ENCODE measurements at regions not wholly inside any gene's neighbourhood (a gene's known extent, or its start where the extent isn't known, plus 50 kb on each side); places are given as distances from the start of the nearest gene placed in this dataset.
A peak's percentile ranks its signal among the peaks of the same experiment; 100 is the strongest.

DNA sequence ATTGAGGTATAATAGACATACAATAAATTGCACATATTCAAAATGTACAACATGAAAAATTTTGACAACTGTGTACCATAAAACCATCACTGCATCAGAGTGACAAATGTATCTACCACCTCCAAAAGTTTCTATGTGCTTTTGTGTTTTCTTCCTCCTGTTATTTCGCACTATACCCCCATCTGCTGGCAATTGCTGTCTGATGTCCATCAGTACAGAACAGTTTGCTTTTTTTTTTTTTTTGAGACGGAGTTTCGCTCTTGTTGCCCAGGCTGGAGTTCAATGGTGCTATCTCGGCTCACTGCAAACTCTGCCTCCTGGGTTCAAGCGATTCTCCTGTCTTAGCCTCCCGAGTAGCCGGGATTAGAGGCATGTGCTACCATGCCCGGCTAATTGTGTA is 154.3 kb upstream of the GIMD1 start:
- DNase-seq (no peak), ATAC-seq (ENCODE audit: low FRiP score) (no peak)
- intact Hi-C loops (cut with DNase I), result no loop called here
- no peaks in the 10 kb centered on the region for H3K9me3 ChIP-seq (ENCODE audit: control insufficient read depth, low read length)
- no peaks in the 10 kb centered on the region for H3K4me1 ChIP-seq (ENCODE audit: control insufficient read depth in 1 of 2, insufficient read depth in 2 of 2, low read length in 2 of 2)
- no peak overlapping the region for H3K27ac ChIP-seq (ENCODE audit: low read depth in 1 of 2, low read length in 2 of 2)
- WGBS, 2 donors, result 93 to 97% methylated on average over 8 of the region's 8 CpGs
- H3K27me3 ChIP-seq (ENCODE audit: control insufficient read depth in 1 of 2, insufficient read depth in 2 of 2, low read length in 1 of 2), result no peaks in the 10 kb centered on the region
- H3K36me3 ChIP-seq (ENCODE audit: control insufficient read depth in 1 of 2, insufficient read depth in 2 of 2, low read length in 1 of 2), result no peaks in the 10 kb centered on the region
- H3K4me3 ChIP-seq (ENCODE audit: low read length in 2 of 2), result no peak overlapping the region

DNA sequence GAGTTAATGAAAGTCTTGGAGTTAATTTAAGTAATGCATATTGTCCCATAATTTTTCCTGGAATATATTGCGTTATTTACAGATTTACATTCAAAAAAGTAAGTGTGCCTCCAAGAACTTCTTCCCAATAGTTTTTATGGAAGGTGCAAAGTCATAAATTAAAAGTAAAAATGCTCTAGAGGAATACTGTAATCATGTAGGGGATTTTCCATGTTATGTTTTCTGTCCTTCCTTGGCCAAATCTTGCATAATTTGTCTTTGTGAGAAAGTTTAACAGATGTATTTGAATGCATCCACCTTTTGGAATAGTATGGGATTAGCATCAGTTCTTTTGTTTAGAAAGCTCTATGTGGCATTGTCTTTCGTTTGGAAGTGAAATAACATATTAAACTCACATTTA is 144.1 kb upstream of the GIMD1 start:
- Histone ChIP-seq H3K4me1 (ENCODE audit: control insufficient read depth in 1 of 2, insufficient read depth in 2 of 2, low read length in 2 of 2) (no peaks in the 10 kb centered on the region), H3K4me3 (ENCODE audit: low read length in 2 of 2) (no peak overlapping the region), H3K9me3 (ENCODE audit: control insufficient read depth, low read length) (no peaks in the 10 kb centered on the region), H3K36me3 (ENCODE audit: control insufficient read depth in 1 of 2, insufficient read depth in 2 of 2, low read length in 1 of 2) (no peaks in the 10 kb centered on the region), H3K27me3 (ENCODE audit: control insufficient read depth in 1 of 2, insufficient read depth in 2 of 2, low read length in 1 of 2) (no peaks in the 10 kb centered on the region), H3K27ac (ENCODE audit: low read depth in 1 of 2, low read length in 2 of 2) (no peak overlapping the region)
- ATAC-seq (ENCODE audit: low FRiP score) (no peak), DNase-seq (no peak)
- 92 to 94% methylated on average over 2 of the region's 2 CpGs for WGBS, 2 donors
- intact Hi-C loops (cut with DNase I), result no loop called here

DNA sequence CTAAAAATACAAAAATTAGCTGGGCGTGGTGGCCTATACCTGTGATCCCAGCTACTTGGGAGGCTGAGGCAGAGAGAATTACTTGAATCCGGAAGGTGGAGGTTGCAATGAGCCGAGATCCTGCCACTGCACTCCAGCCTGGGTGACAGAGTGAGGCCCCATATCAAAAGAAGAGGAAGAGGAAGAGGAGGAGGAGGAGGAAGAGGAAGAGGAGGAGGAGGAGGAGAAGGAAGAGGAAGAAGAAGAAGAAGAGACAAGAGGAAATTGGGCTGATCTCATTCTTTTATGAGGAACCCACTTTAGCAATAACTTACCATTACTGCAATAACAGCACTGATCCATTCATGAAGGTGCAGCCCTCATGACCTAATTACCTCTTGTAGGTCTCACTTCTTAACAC is 138.9 kb upstream of the GIMD1 start:
- ATAC-seq (ENCODE audit: low FRiP score) (no peak), DNase-seq (no peak)
- Histone ChIP-seq H3K4me3 (ENCODE audit: low read length in 2 of 2) (no peak overlapping the region), H3K27me3 (ENCODE audit: control insufficient read depth in 1 of 2, insufficient read depth in 2 of 2, low read length in 1 of 2) (no peaks in the 10 kb centered on the region), H3K4me1 (ENCODE audit: control insufficient read depth in 1 of 2, insufficient read depth in 2 of 2, low read length in 2 of 2) (no peaks in the 10 kb centered on the region), H3K27ac (ENCODE audit: low read depth in 1 of 2, low read length in 2 of 2) (no peak overlapping the region), H3K9me3 (ENCODE audit: control insufficient read depth, low read length) (no peaks in the 10 kb centered on the region), H3K36me3 (ENCODE audit: control insufficient read depth in 1 of 2, insufficient read depth in 2 of 2, low read length in 1 of 2) (no peaks in the 10 kb centered on the region)
- WGBS, 2 donors, result 95 to 96% methylated on average over 3 of the region's 3 CpGs
- intact Hi-C loops (cut with DNase I), result loop anchor here in 1 of 2 donors (10.0 kb wide), 2 partner anchors 243 to 297 kb away; no protein-coding TSS in a partner anchor

DNA sequence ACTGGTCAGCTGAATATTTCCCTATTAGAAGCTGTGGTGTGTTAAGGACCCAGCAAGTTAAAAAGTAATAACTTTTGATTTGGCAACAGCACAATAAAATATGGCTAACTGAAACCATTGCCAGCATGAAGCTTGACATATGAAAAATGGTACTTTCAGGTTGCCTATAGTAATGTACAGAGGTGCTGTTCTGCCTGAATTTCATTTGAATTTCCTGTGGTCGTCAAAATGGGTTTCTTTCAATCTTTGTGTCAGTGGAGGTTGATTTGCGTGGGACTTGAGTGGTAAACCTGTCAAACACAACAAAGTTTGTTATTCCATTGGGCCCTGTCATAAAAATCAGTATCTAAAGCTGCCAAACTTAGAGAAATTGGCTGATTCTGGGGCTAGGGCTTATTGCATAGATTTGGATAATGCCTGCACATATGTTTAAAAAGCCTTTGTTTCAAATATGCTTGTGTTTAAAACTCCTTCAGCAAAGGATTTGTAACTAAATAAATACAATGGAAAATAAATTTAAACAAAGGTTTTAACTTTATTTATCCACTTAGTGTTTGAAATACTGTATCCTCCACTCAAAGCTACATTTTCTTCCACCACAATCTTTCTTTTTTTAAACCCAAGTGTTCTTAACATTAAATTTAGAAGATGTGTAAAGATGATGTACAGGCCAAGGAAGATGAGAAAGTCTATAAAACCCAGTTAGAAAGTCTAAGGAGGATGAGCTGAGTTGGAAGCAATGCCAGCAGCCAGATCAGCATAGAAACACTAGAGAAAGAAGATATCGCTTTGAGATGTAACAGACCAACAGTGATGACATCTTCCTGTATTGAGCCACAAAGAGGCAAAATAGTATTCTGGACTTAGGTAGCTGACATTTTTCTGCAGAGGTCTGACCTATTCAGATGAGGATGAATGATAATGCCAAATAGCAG is 134.8 kb upstream of the GIMD1 start:
- Histone ChIP-seq H3K36me3 (ENCODE audit: control insufficient read depth in 1 of 2, insufficient read depth in 2 of 2, low read length in 1 of 2) (no peaks in the 10 kb centered on the region), H3K9me3 (ENCODE audit: control insufficient read depth, low read length) (no peaks in the 10 kb centered on the region), H3K4me3 (ENCODE audit: low read length in 2 of 2) (no peak overlapping the region), H3K4me1 (ENCODE audit: control insufficient read depth in 1 of 2, insufficient read depth in 2 of 2, low read length in 2 of 2) (no peaks in the 10 kb centered on the region), H3K27ac (ENCODE audit: low read depth in 1 of 2, low read length in 2 of 2) (no peak overlapping the region), H3K27me3 (ENCODE audit: control insufficient read depth in 1 of 2, insufficient read depth in 2 of 2, low read length in 1 of 2) (no peaks in the 10 kb centered on the region)
- intact Hi-C loops (cut with DNase I), result loop anchor here (2.0 to 10.0 kb wide), 5 partner anchors 136 to 301 kb away; partner anchors contain the start of gene GIMD1 (in 1 of the 2)
- 73 to 78% methylated on average over 3 of the region's 3 CpGs for WGBS, 2 donors
- ATAC-seq (ENCODE audit: low FRiP score) (no peak), DNase-seq (no peak)

DNA sequence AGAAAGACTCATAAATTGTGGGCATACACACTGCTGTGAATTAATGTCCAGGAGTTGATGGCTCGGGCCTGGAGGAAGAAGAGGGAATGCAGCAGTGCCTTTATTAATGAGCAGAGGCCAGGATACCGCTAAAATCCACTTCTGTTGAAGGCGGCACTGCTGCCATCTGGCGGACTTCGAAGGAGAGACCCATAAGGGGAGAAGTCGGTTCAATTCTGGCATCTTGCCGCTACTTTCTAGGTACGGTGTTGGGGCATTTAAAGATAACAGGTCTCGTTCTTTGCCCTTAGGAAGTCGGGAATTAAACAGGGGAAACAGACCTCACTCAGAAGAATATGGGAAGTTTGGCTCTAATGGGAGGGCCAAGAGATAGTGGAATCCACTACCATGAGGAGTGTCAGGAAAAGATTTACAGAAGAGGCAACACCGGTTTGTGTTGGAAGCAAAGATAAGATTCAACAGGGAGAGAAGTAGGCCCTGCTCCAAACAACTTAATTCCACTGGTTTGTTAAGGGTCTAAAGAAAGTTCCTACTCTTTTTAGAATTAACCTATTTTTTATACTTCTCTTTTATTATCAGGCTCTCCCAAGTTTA is 133.6 kb upstream of the GIMD1 start:
- Histone ChIP-seq H3K4me3 (ENCODE audit: low read length in 2 of 2) (no peak overlapping the region), H3K9me3 (ENCODE audit: control insufficient read depth, low read length) (no peaks in the 10 kb centered on the region), H3K27ac (ENCODE audit: low read depth in 1 of 2, low read length in 2 of 2) (no peak overlapping the region), H3K36me3 (ENCODE audit: control insufficient read depth in 1 of 2, insufficient read depth in 2 of 2, low read length in 1 of 2) (no peaks in the 10 kb centered on the region), H3K27me3 (ENCODE audit: control insufficient read depth in 1 of 2, insufficient read depth in 2 of 2, low read length in 1 of 2) (no peaks in the 10 kb centered on the region), H3K4me1 (ENCODE audit: control insufficient read depth in 1 of 2, insufficient read depth in 2 of 2, low read length in 2 of 2) (no peaks in the 10 kb centered on the region)
- intact Hi-C loops (cut with DNase I), result loop anchor here (2.0 to 10.0 kb wide), 5 partner anchors 135 to 303 kb away; partner anchors contain the start of gene GIMD1 (in 1 of the 2)
- peak; percentile 54 for ATAC-seq (ENCODE audit: low FRiP score)
- DNase-seq, result peak; percentile 54 to 77
- WGBS, 2 donors, result 18 to 24% methylated on average over 11 of the region's 11 CpGs

DNA sequence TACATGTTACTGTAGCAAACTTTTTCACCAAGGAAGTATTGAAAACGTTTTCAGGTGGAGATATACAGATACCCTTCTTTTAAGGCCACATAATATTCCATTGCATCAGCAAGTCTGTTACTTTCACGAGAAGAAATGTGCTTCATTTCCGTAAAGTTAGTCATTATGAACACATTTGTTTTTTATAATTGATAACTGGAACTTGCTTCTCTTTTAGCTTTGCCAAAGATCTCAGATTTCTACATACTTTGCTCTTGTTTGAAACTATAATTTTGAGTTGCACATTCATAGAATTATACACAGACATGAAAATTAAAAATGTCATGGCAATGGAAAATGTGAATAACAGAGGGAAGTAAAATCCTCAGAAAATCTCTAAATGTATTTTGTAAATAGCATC is 128.7 kb upstream of the GIMD1 start:
- no peak for ATAC-seq (ENCODE audit: low FRiP score)
- DNase-seq, result no peak
- no peak overlapping the region for H3K27ac ChIP-seq (ENCODE audit: low read depth in 1 of 2, low read length in 2 of 2)
- no peaks in the 10 kb centered on the region for H3K9me3 ChIP-seq (ENCODE audit: control insufficient read depth, low read length)
- no peaks in the 10 kb centered on the region for H3K27me3 ChIP-seq (ENCODE audit: control insufficient read depth in 1 of 2, insufficient read depth in 2 of 2, low read length in 1 of 2)
- no peaks in the 10 kb centered on the region for H3K36me3 ChIP-seq (ENCODE audit: control insufficient read depth in 1 of 2, insufficient read depth in 2 of 2, low read length in 1 of 2)
- H3K4me1 ChIP-seq (ENCODE audit: control insufficient read depth in 1 of 2, insufficient read depth in 2 of 2, low read length in 2 of 2), result no peaks in the 10 kb centered on the region
- 29 to 40% methylated on average over 3 of the region's 3 CpGs for WGBS, 2 donors
- intact Hi-C loops (cut with DNase I), result no loop called here
- H3K4me3 ChIP-seq (ENCODE audit: low read length in 2 of 2), result no peak overlapping the region

DNA sequence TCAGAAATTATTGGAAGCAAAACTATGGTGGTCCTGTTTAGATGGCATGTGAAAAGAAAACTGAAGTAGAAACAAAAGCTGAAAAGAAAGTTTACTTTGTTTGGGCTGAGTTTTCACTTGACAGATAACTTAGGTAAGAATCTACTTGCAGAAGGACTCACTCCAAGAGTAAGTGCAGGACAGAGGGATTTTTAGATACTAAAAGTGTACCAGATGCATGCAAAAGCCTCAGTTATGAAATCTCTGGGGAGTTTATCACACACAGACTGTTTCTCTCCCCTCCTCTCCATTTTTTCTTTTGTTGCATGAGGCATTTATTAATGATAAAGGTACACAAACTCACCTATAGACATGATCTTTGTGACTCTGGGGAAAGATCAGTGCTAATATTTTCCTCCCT is 127.5 kb upstream of the GIMD1 start:
- DNase-seq (no peak), ATAC-seq (ENCODE audit: low FRiP score) (no peak)
- Histone ChIP-seq H3K36me3 (ENCODE audit: control insufficient read depth in 1 of 2, insufficient read depth in 2 of 2, low read length in 1 of 2) (no peaks in the 10 kb centered on the region), H3K27ac (ENCODE audit: low read depth in 1 of 2, low read length in 2 of 2) (no peak overlapping the region), H3K4me1 (ENCODE audit: control insufficient read depth in 1 of 2, insufficient read depth in 2 of 2, low read length in 2 of 2) (no peaks in the 10 kb centered on the region), H3K27me3 (ENCODE audit: control insufficient read depth in 1 of 2, insufficient read depth in 2 of 2, low read length in 1 of 2) (no peaks in the 10 kb centered on the region), H3K4me3 (ENCODE audit: low read length in 2 of 2) (no peak overlapping the region), H3K9me3 (ENCODE audit: control insufficient read depth, low read length) (no peaks in the 10 kb centered on the region)
- intact Hi-C loops (cut with DNase I), result no loop called here

DNA sequence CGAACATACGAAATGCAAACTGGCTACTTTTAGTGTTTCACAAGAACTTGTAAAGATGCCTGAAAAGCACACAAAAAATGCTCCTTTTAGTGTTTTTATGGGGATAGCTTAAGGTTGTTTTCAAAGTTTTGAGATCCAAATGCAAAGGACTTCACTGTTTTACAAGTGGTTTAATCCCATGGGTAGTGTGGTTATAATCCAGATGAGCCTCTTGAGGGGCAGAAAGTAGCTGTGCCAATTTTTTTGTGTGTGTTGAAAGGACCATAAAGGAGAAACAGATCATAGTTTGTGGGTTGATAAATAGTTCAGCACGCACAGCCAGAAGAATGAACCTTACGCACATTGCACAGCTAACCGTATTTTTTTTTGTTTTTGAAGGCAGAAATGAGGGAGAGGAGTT is 126.9 kb upstream of the GIMD1 start:
- Histone ChIP-seq H3K4me1 (ENCODE audit: control insufficient read depth in 1 of 2, insufficient read depth in 2 of 2, low read length in 2 of 2) (no peaks in the 10 kb centered on the region), H3K36me3 (ENCODE audit: control insufficient read depth in 1 of 2, insufficient read depth in 2 of 2, low read length in 1 of 2) (no peaks in the 10 kb centered on the region), H3K9me3 (ENCODE audit: control insufficient read depth, low read length) (no peaks in the 10 kb centered on the region), H3K4me3 (ENCODE audit: low read length in 2 of 2) (no peak overlapping the region), H3K27me3 (ENCODE audit: control insufficient read depth in 1 of 2, insufficient read depth in 2 of 2, low read length in 1 of 2) (no peaks in the 10 kb centered on the region), H3K27ac (ENCODE audit: low read depth in 1 of 2, low read length in 2 of 2) (no peak overlapping the region)
- DNase-seq (no peak), ATAC-seq (ENCODE audit: low FRiP score) (no peak)
- 57 to 59% methylated on average over 5 of the region's 5 CpGs for WGBS, 2 donors
- intact Hi-C loops (cut with DNase I), result no loop called here

DNA sequence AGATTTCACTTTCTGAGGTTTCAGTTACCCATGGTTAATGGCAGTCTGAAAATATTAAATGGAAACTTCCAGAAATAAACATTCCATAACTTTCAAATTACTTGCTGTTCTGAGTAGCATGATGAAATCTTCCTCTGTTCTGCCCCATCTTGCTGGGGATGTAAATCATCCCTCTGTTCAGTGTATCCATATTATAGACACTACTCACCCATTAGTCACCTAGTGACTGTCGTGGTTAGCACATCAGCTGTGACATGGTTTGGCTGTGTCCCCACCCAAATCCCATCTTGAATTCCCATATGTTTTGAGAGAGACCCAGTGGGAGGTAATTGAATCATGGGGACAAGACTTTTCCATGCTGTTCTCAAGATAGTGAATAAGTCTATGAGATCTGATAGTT is 125.5 kb upstream of the GIMD1 start:
- DNase-seq (no peak), ATAC-seq (ENCODE audit: low FRiP score) (no peak)
- WGBS, 2 donors, result 89 to 93% methylated on average over 1 of the region's 1 CpG
- no peaks in the 10 kb centered on the region for H3K36me3 ChIP-seq (ENCODE audit: control insufficient read depth in 1 of 2, insufficient read depth in 2 of 2, low read length in 1 of 2)
- H3K4me3 ChIP-seq (ENCODE audit: low read length in 2 of 2), result no peak overlapping the region
- intact Hi-C loops (cut with DNase I), result no loop called here
- no peaks in the 10 kb centered on the region for H3K4me1 ChIP-seq (ENCODE audit: control insufficient read depth in 1 of 2, insufficient read depth in 2 of 2, low read length in 2 of 2)
- no peaks in the 10 kb centered on the region for H3K27me3 ChIP-seq (ENCODE audit: control insufficient read depth in 1 of 2, insufficient read depth in 2 of 2, low read length in 1 of 2)
- H3K9me3 ChIP-seq (ENCODE audit: control insufficient read depth, low read length), result no peaks in the 10 kb centered on the region
- H3K27ac ChIP-seq (ENCODE audit: low read depth in 1 of 2, low read length in 2 of 2), result no peak overlapping the region
